GM23338 (cell line): ENCODE measurements at regions not wholly inside any gene's neighbourhood (a gene's known extent, or its start where the extent isn't known, plus 50 kb on each side); places are given as distances from the start of the nearest gene placed in this dataset.

Experiments used
- ATAC-seq: fragments of 200-7000 bp; cut with Tn5 transposase; 3 replicates; pipeline ENCODE4 v1.9.1; 2020
- DNase-seq: peaks from one replicate; pipeline ENCODE4 v3.0.0-alpha.2; 2015; ENCODE audit warnings: low spot score
- H2AFZ ChIP-seq: fragments of 200-600 bp; sonication (generic); 2 replicates; pipeline ENCODE4 v1.8.0; 2016; ENCODE audit warnings: antibody characterized with exemption, mild to moderate bottlenecking, moderate library complexity
- H3F3A ChIP-seq: fragments of 200-600 bp; sonication (generic); replicated peaks from 2 replicates; pipeline ENCODE4 v1.8.0; 2017; ENCODE audit warnings: antibody characterized with exemption, mixed run types, low read depth
- H3K27ac ChIP-seq: fragments of 200-600 bp; sonication (generic); 2 replicates; pipeline ENCODE4 v1.6.1; 2016; ENCODE audit warnings: low read depth
- H3K27me3 ChIP-seq: fragments of 200-600 bp; sonication (generic); 2 replicates; pipeline ENCODE4 v1.8.0; 2016; ENCODE audit warnings: mild to moderate bottlenecking, mixed run types, moderate library complexity; ENCODE audit not compliant: insufficient read depth
- H3K36me3 ChIP-seq: fragments of 200-600 bp; sonication (generic); 2 replicates; pipeline ENCODE4 v1.8.0; 2016; ENCODE audit warnings: mild to moderate bottlenecking; ENCODE audit not compliant: insufficient read depth
- H3K4me1 ChIP-seq: fragments of 200-600 bp; sonication (generic); 2 replicates; pipeline ENCODE4 v1.8.0; 2016; ENCODE audit warnings: mild to moderate bottlenecking, moderate library complexity; ENCODE audit not compliant: insufficient read depth
- H3K4me2 ChIP-seq: fragments of 200-600 bp; sonication (generic); 2 replicates; pipeline ENCODE4 v1.7.1; 2017; ENCODE audit warnings: mixed run types
- H3K4me3 ChIP-seq: fragments of 200-600 bp; sonication (generic); 2 replicates; pipeline ENCODE4 v1.6.1; 2016; ENCODE audit warnings: mixed run types
- H3K79me2 ChIP-seq: fragments of 200-600 bp; sonication (generic); replicated peaks from 2 replicates; pipeline ENCODE4 v1.8.0; 2017; ENCODE audit warnings: mild to moderate bottlenecking; ENCODE audit not compliant: insufficient read depth
- H3K9me2 ChIP-seq: fragments of 200-600 bp; sonication (generic); 2 replicates; pipeline ENCODE4 v1.8.0; 2017; ENCODE audit not compliant: insufficient read depth
- H4K20me1 ChIP-seq: fragments of 200-600 bp; sonication (generic); replicated peaks from 2 replicates; pipeline ENCODE4 v1.8.0; 2017; ENCODE audit warnings: mild to moderate bottlenecking; ENCODE audit not compliant: insufficient read depth
- H3K27ac Mint-ChIP-seq: 2 replicates; pipeline ENCODE4 v1.8.0; 2020; ENCODE audit warnings: inconsistent platforms, mild to moderate bottlenecking, moderate library complexity, mixed read lengths
- H3K27me3 Mint-ChIP-seq: 3 replicates; pipeline ENCODE4 v1.8.0; 2022; ENCODE audit warnings: low read depth, mild to moderate bottlenecking, moderate library complexity, mixed read lengths, inconsistent platforms; ENCODE audit not compliant: insufficient read depth, poor library complexity
- H3K36me3 Mint-ChIP-seq: 3 replicates; pipeline ENCODE4 v1.8.0; 2021; ENCODE audit warnings: low read depth, mild to moderate bottlenecking, inconsistent platforms, moderate library complexity, mixed read lengths
- H3K4me1 Mint-ChIP-seq: 3 replicates; pipeline ENCODE4 v1.8.0; 2020; ENCODE audit warnings: mild to moderate bottlenecking, inconsistent platforms, mixed read lengths
- H3K4me3 Mint-ChIP-seq: 3 replicates; pipeline ENCODE4 v1.8.0; 2021; ENCODE audit warnings: moderate library complexity, mild to moderate bottlenecking, inconsistent platforms, mixed read lengths
- H3K9me3 Mint-ChIP-seq: 3 replicates; pipeline ENCODE4 v1.8.0; 2020; ENCODE audit warnings: moderate library complexity, mild to moderate bottlenecking, inconsistent platforms, mixed read lengths
- CREB1 ChIP-seq: fragments of 250-450 bp; sonication (Bioruptor Pico); IDR thresholded peaks from 2 replicates; pipeline ENCODE4 v1.5.0; 2020; ENCODE audit warnings: low read depth, mild to moderate bottlenecking, moderate library complexity
- EZH2 ChIP-seq: fragments of 200-600 bp; sonication (generic); IDR thresholded peaks from one replicate; pipeline ENCODE4 v1.8.0; 2017; ENCODE audit warnings: antibody characterized with exemption, mild to moderate bottlenecking, low read depth; ENCODE audit not compliant: unreplicated experiment
- EZH2phosphoT487 ChIP-seq: fragments of 200-600 bp; sonication (generic); IDR thresholded peaks from one replicate; pipeline ENCODE4 v1.8.1; 2018; ENCODE audit warnings: antibody characterized with exemption; ENCODE audit not compliant: unreplicated experiment
- POLR2AphosphoS5 ChIP-seq: IDR thresholded peaks from 2 replicates; pipeline ENCODE4 v1.6.1; 2016; ENCODE audit warnings: antibody characterized with exemption, low read depth
- STAT1 ChIP-seq: IDR thresholded peaks from one replicate; pipeline ENCODE4 v1.6.1; 2016; ENCODE audit warnings: antibody characterized with exemption; ENCODE audit not compliant: unreplicated experiment
- ZNF114 ChIP-seq: fragments of 250-450 bp; sonication (Bioruptor Pico); IDR thresholded peaks from 2 replicates; pipeline ENCODE4 v1.5.0; 2020; ENCODE audit warnings: mild to moderate bottlenecking, moderate library complexity
- ZNF331 ChIP-seq: fragments of 250-450 bp; sonication (Bioruptor Pico); IDR thresholded peaks from 2 replicates; pipeline ENCODE4 v1.5.0; 2020; ENCODE audit warnings: low read depth, mild to moderate bottlenecking, moderate library complexity
- TF ChIP-seq, protein P1 (sequence below): IDR thresholded peaks from one replicate; pipeline ENCODE4 v1.6.1; 2018; ENCODE audit warnings: antibody characterized with exemption; ENCODE audit not compliant: unreplicated experiment
- TF ChIP-seq, protein P2 (sequence below), 2 experiments: fragments of 200-600 bp in 1 of 2; sonication (generic) in 1 of 2; conservative IDR thresholded peaks; 2 replicates each; pipeline versions ENCODE4 v1.5.1 to v1.6.1; 2016 to 2017; ENCODE audit warnings: antibody characterized with exemption in 2 of 2, low read depth in 2 of 2, mild to moderate bottlenecking in 2 of 2, moderate library complexity in 1 of 2
- TF ChIP-seq, protein P3 (sequence below): IDR thresholded peaks from 2 replicates; pipeline ENCODE4 v1.6.1; 2016; ENCODE audit warnings: antibody characterized with exemption

DNA sequence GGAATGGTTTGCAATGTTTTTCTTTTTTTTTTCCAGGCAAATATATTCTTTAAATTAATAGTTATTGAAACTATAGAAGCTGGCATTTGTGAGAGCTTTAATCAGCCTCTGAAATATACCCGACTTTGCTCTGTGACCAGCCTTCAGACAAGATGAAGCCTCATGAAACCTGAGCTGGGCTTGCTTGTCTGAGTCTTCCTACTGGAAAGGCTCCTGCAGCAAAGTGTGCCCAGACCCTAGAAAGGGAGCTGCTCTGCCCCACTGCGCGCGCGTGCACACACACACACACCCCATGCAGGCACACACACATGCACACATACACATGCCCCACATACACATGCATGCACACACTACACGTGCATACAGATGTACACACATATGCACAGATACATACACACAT, 203.3 kb upstream of the NT5C1B start (continued):
- TF ChIP-seq, protein P1, sequence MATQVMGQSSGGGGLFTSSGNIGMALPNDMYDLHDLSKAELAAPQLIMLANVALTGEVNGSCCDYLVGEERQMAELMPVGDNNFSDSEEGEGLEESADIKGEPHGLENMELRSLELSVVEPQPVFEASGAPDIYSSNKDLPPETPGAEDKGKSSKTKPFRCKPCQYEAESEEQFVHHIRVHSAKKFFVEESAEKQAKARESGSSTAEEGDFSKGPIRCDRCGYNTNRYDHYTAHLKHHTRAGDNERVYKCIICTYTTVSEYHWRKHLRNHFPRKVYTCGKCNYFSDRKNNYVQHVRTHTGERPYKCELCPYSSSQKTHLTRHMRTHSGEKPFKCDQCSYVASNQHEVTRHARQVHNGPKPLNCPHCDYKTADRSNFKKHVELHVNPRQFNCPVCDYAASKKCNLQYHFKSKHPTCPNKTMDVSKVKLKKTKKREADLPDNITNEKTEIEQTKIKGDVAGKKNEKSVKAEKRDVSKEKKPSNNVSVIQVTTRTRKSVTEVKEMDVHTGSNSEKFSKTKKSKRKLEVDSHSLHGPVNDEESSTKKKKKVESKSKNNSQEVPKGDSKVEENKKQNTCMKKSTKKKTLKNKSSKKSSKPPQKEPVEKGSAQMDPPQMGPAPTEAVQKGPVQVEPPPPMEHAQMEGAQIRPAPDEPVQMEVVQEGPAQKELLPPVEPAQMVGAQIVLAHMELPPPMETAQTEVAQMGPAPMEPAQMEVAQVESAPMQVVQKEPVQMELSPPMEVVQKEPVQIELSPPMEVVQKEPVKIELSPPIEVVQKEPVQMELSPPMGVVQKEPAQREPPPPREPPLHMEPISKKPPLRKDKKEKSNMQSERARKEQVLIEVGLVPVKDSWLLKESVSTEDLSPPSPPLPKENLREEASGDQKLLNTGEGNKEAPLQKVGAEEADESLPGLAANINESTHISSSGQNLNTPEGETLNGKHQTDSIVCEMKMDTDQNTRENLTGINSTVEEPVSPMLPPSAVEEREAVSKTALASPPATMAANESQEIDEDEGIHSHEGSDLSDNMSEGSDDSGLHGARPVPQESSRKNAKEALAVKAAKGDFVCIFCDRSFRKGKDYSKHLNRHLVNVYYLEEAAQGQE, result no peak
- TF ChIP-seq, protein P2, sequence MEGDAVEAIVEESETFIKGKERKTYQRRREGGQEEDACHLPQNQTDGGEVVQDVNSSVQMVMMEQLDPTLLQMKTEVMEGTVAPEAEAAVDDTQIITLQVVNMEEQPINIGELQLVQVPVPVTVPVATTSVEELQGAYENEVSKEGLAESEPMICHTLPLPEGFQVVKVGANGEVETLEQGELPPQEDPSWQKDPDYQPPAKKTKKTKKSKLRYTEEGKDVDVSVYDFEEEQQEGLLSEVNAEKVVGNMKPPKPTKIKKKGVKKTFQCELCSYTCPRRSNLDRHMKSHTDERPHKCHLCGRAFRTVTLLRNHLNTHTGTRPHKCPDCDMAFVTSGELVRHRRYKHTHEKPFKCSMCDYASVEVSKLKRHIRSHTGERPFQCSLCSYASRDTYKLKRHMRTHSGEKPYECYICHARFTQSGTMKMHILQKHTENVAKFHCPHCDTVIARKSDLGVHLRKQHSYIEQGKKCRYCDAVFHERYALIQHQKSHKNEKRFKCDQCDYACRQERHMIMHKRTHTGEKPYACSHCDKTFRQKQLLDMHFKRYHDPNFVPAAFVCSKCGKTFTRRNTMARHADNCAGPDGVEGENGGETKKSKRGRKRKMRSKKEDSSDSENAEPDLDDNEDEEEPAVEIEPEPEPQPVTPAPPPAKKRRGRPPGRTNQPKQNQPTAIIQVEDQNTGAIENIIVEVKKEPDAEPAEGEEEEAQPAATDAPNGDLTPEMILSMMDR (conservative IDR thresholded peaks at IDR 0.05; ENCODE audit: low read depth in 2 of 2), result no peak

DNA sequence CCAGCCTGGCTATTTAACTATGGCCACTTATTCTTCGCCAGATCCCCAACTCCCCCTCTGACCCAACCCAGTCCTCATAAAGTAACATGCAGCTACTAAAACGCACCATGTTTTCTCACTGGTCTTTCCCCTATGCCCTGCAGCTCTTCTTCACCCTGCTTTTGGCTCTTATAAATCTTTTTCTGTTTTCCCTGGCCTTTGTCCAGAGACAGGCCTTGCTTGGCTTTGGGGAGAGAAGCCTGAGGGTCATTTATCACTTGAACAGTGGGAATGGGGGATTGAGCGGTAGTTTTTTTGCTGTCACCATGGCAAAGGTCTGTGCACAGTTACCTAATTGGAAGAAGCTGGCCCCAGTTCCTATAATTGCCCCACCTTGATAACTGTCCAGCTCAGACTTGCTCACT, 202.9 kb upstream of the NT5C1B start:
- no peak overlapping the region for H3K27ac ChIP-seq
- no peak for ATAC-seq
- H3K4me3 ChIP-seq, result no peak overlapping the region
- Mint-ChIP-seq H3K36me3 (no peaks in the 10 kb centered on the region), H3K27me3 (no peaks in the 10 kb centered on the region), H3K27ac (no peak overlapping the region), H3K4me3 (no peak overlapping the region), H3K4me1 (peaks cover 2% of the 10 kb centered on the region; the same call in 1 of the 3 replicates), H3K9me3 (no peaks in the 10 kb centered on the region)
- H3K9me2 ChIP-seq, result no peaks in the 10 kb centered on the region
- no peak overlapping the region for H2AFZ ChIP-seq
- no peaks in the 10 kb centered on the region for H3F3A ChIP-seq
- DNase-seq, result no peak
- H3K79me2 ChIP-seq, result no peaks in the 10 kb centered on the region
- H3K36me3 ChIP-seq, result no peaks in the 10 kb centered on the region
- no peaks in the 10 kb centered on the region for H3K4me1 ChIP-seq
- no peaks in the 10 kb centered on the region for H3K27me3 ChIP-seq
- no peak overlapping the region for H3K4me2 ChIP-seq
- no peaks in the 10 kb centered on the region; the same call in 1 of the 2 replicates for H4K20me1 ChIP-seq
- no peak for TF ChIP-seq EZH2phosphoT487
- no peak for TF ChIP-seq ZNF114 (CRISPR knock-in tag)
- no peak for TF ChIP-seq CREB1
- no peak for TF ChIP-seq POLR2AphosphoS5
- no peak for TF ChIP-seq EZH2
- TF ChIP-seq, protein P2 (conservative IDR thresholded peaks at IDR 0.05; ENCODE audit: low read depth in 2 of 2), result no peak
- TF ChIP-seq, protein P1, result no peak
- no peak for TF ChIP-seq STAT1
- TF ChIP-seq, protein P3, sequence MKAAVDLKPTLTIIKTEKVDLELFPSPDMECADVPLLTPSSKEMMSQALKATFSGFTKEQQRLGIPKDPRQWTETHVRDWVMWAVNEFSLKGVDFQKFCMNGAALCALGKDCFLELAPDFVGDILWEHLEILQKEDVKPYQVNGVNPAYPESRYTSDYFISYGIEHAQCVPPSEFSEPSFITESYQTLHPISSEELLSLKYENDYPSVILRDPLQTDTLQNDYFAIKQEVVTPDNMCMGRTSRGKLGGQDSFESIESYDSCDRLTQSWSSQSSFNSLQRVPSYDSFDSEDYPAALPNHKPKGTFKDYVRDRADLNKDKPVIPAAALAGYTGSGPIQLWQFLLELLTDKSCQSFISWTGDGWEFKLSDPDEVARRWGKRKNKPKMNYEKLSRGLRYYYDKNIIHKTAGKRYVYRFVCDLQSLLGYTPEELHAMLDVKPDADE, result no peak
- no peak for TF ChIP-seq ZNF331 (CRISPR knock-in tag)
